ENCODE measurements at regions not wholly inside any gene's neighbourhood (a gene's known extent, or its start where the extent isn't known, plus 50 kb on each side); places are given as distances from the start of the nearest gene placed in this dataset.

GRCh38 chr10:56991591-56992069 lies 630.6 kb upstream of the ZWINT start:
- Mint-ChIP-seq H3K36me3 (no peaks in the 10 kb centered on the region), H3K27me3 (no peaks in the 10 kb centered on the region), H3K9me3 (peaks cover 6% of the 10 kb centered on the region), H3K27ac (no peak overlapping the region), H3K4me1 (ENCODE audit: low read depth in 2 of 2) (no peaks in the 10 kb centered on the region), H3K4me3 (no peak overlapping the region)
- ATAC-seq (no peak), DNase-seq (ENCODE audit: low spot score) (no peak)

GRCh38 chr10:56975513-56975912 lies 614.5 kb upstream of the ZWINT start:
- H3K9me3 Mint-ChIP-seq = peaks cover 11% of the 10 kb centered on the region
- no peaks in the 10 kb centered on the region for H3K4me1 Mint-ChIP-seq (ENCODE audit: low read depth in 2 of 2)
- H3K36me3 Mint-ChIP-seq = peaks cover 8% of the 10 kb centered on the region
- H3K27ac Mint-ChIP-seq = no peak overlapping the region
- ATAC-seq (no peak), DNase-seq (ENCODE audit: low spot score) (no peak)
- no peaks in the 10 kb centered on the region for H3K27me3 Mint-ChIP-seq
- no peak overlapping the region for H3K4me3 Mint-ChIP-seq

DNA sequence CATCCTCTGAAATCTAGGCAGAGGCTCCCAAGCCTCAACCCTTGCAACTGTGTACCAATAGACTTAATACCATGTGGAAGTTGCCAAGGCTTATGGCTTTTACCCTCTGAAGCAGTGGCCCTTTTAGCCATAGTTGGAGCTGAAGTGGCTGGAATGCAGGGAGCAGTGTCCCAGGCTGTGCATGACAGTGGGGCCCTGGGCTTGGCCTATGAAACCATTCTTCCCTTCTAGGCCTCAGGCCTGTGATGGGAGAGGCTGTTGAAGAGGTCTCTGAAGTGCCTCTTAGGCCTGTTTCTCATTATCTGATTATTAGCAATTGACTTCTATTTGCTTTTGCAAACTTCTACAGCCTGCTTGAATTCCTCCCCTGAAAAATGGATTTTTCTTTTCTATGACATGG lies 612.7 kb upstream of the ZWINT start:
- H3K36me3 Mint-ChIP-seq = peaks cover 8% of the 10 kb centered on the region
- H3K4me3 Mint-ChIP-seq = no peak overlapping the region
- peaks cover 13% of the 10 kb centered on the region for H3K9me3 Mint-ChIP-seq
- ATAC-seq (no peak), DNase-seq (ENCODE audit: low spot score) (no peak)
- H3K4me1 Mint-ChIP-seq (ENCODE audit: low read depth in 2 of 2) = no peaks in the 10 kb centered on the region
- H3K27me3 Mint-ChIP-seq = no peaks in the 10 kb centered on the region
- H3K27ac Mint-ChIP-seq = no peak overlapping the region

DNA sequence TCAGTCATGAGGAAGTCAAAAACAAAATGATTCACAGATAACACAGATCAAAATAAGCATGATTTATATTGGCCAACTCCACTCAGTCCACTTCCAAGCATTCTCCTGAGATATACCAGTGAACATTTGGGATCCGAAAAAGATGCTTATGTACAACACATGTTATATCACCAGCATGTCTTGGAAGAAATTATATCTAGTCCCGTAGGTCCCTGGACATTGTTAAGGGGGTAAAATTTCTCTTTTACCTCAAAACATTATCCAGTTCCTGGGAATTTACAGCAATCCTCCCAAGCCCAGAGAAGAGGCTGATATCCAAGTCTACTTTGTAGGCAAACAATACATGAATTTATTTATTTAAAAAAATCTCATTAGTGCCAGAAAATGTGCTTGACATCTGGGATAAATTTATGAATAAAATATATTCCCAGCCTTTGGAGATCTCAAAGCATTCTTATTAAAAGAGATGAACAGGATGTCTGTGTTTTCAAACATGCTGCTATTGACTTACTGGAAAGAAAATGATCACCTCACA lies 582.2 kb upstream of the ZWINT start:
- Mint-ChIP-seq H3K27ac (no peak overlapping the region), H3K4me3 (no peak overlapping the region), H3K9me3 (peaks cover 16% of the 10 kb centered on the region), H3K36me3 (peaks cover 6% of the 10 kb centered on the region), H3K27me3 (no peaks in the 10 kb centered on the region), H3K4me1 (ENCODE audit: low read depth in 2 of 2) (no peaks in the 10 kb centered on the region)
- DNase-seq (ENCODE audit: low spot score) (no peak), ATAC-seq (no peak)

GRCh38 chr10:56934515-56934914 lies 573.5 kb upstream of the ZWINT start:
- DNase-seq (ENCODE audit: low spot score) (no peak), ATAC-seq (no peak)
- H3K4me1 Mint-ChIP-seq (ENCODE audit: low read depth in 2 of 2) = no peaks in the 10 kb centered on the region
- peaks cover 21% of the 10 kb centered on the region for H3K9me3 Mint-ChIP-seq
- H3K36me3 Mint-ChIP-seq = peaks cover 16% of the 10 kb centered on the region
- H3K4me3 Mint-ChIP-seq = no peak overlapping the region
- no peaks in the 10 kb centered on the region for H3K27me3 Mint-ChIP-seq
- no peak overlapping the region for H3K27ac Mint-ChIP-seq

DNA sequence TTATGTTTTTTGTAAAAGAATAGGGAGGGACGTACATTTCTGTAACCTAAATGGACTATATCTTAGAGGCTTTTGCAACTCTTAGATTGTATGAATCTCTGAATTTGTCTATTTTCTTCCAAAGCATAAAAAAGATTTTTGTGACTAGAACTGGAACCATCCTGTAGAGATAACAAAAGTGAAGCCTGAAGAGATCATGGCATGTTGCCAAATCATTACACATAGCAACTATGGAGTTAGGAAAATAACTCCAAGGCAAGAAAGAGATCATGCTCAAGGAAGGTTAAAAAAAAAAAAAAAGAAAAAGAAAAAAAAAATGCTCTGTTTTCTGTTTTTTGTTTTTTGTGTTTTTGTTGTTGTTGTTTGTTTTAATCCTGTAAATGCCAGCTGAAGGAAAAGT lies 567.7 kb upstream of the ZWINT start:
- ATAC-seq (no peak), DNase-seq (ENCODE audit: low spot score) (no peak)
- no peaks in the 10 kb centered on the region for H3K27me3 Mint-ChIP-seq
- H3K36me3 Mint-ChIP-seq = peaks cover 29% of the 10 kb centered on the region
- peaks cover 28% of the 10 kb centered on the region for H3K9me3 Mint-ChIP-seq
- H3K4me3 Mint-ChIP-seq = no peak overlapping the region
- no peak overlapping the region for H3K27ac Mint-ChIP-seq
- no peaks in the 10 kb centered on the region for H3K4me1 Mint-ChIP-seq (ENCODE audit: low read depth in 2 of 2)

DNA sequence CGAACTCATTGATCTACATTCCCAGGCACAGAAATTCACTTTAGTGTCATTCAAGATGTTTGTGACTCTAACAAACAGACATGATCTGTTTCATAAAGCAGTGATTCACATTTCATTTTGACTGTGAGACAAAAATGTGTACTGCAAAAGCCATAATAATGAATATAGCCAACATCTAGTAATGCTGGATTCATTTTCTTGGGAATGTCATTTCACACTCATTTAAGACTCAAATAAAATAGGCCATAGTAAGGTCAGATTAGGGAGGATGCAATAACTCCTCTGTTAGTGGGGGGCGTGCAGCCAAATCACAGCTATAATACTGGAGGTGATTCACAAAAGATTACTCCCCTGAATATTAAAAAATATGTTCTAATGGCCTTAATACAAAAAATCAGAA lies 566.6 kb upstream of the ZWINT start:
- no peak for DNase-seq (ENCODE audit: low spot score)
- Mint-ChIP-seq H3K27me3 (no peaks in the 10 kb centered on the region), H3K4me3 (no peak overlapping the region), H3K36me3 (peaks cover 31% of the 10 kb centered on the region), H3K27ac (no peak overlapping the region), H3K4me1 (ENCODE audit: low read depth in 2 of 2) (no peaks in the 10 kb centered on the region), H3K9me3 (peaks cover 28% of the 10 kb centered on the region)
- ATAC-seq = no peak

DNA sequence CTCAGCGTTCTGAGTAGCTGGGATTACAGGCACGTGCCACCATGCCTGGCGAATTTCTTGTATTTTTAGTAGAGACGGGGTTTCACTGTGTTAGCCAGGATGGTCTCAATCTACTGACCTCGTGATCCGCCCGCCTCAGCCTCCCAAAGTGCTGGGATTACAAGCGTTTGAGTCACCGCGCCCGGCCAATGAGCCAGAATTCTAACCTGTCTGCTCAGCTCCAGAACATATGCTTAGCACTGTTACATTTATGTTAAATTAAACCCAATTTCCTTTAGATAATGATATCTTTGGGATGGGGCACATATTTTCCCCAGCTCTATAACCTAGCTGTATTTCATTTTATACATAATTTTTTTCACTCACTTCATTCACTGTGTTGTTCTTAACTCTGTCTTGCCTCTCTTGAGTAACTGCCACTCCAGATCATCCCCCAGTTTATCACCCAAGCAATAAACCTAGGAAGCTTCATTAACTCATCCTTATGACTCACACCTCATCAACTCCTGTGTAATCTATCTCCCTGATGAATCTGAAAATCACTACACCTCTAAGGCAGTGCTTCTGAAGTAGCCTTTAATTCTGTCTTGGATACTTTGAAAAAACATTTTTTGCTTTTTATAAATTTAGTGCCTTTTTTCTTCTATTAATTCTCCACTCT lies 559.7 kb upstream of the ZWINT start:
- no peak overlapping the region for H3K27ac Mint-ChIP-seq
- no peaks in the 10 kb centered on the region for H3K27me3 Mint-ChIP-seq
- peaks cover 21% of the 10 kb centered on the region for H3K9me3 Mint-ChIP-seq
- DNase-seq (ENCODE audit: low spot score) (no peak), ATAC-seq (no peak)
- H3K36me3 Mint-ChIP-seq = peaks cover 25% of the 10 kb centered on the region
- H3K4me3 Mint-ChIP-seq = no peak overlapping the region
- no peaks in the 10 kb centered on the region for H3K4me1 Mint-ChIP-seq (ENCODE audit: low read depth in 2 of 2)

GRCh38 chr10:56912043-56912442 lies 551.0 kb upstream of the ZWINT start:
- no peak overlapping the region for H3K4me3 Mint-ChIP-seq
- no peaks in the 10 kb centered on the region for H3K36me3 Mint-ChIP-seq
- no peak for DNase-seq (ENCODE audit: low spot score)
- no peak for ATAC-seq
- no peaks in the 10 kb centered on the region for H3K27me3 Mint-ChIP-seq
- no peak overlapping the region for H3K27ac Mint-ChIP-seq
- peaks cover 9% of the 10 kb centered on the region for H3K9me3 Mint-ChIP-seq
- H3K4me1 Mint-ChIP-seq (ENCODE audit: low read depth in 2 of 2) = no peaks in the 10 kb centered on the region

DNA sequence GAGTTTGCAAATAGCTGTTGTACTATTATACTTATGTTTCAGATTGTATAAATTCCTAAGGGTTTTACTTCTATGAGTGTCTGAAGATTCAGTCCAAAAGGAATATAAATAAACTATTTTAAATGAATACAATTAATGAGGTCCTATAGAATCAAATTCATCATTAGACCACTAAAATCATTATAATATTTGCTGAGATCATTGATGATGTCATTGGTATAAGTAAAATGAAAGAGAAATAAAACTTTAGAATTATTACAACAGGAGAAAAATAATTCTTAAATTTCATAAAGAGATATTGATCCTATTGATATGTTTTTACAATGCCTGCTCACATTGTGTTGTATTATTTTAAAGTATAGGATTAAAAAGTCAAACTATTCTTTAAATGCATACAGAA lies 544.0 kb upstream of the ZWINT start:
- no peak overlapping the region for H3K4me3 Mint-ChIP-seq
- no peak for ATAC-seq
- H3K36me3 Mint-ChIP-seq = peaks cover 4% of the 10 kb centered on the region
- no peak for DNase-seq (ENCODE audit: low spot score)
- H3K9me3 Mint-ChIP-seq = peaks cover 10% of the 10 kb centered on the region
- no peak overlapping the region for H3K27ac Mint-ChIP-seq
- H3K4me1 Mint-ChIP-seq (ENCODE audit: low read depth in 2 of 2) = no peaks in the 10 kb centered on the region
- no peaks in the 10 kb centered on the region for H3K27me3 Mint-ChIP-seq

- Mint-ChIP-seq H3K4me3 (no peak overlapping the region), H3K27ac (no peak overlapping the region), H3K9me3 (peaks cover 17% of the 10 kb centered on the region), H3K4me1 (ENCODE audit: low read depth in 2 of 2) (no peaks in the 10 kb centered on the region), H3K27me3 (no peaks in the 10 kb centered on the region), H3K36me3 (peaks cover 4% of the 10 kb centered on the region)
- no peak for DNase-seq (ENCODE audit: low spot score)
- ATAC-seq = no peak
These were observed 541.5 kb upstream of the ZWINT start for GRCh38 chr10:56902554-56902953.

DNA sequence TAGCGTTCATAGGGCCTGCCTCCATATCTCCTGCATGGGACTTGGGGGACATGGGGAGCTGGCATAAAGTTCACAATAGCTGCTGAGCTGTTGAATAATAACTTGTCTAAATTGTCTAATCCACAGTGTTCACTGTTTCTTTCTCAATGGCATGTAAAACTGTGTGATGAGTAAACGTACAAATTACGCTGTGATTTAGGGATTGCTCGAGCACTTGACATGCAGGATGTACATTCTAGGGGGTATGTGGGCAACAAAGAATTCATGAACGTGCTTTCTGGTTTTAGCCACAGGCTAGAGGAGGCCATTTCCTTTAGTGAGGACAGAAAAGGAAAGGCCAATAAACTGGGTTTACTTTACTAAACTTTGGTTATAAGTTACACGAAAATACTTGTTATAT lies 534.2 kb upstream of the ZWINT start:
- ATAC-seq (no peak), DNase-seq (ENCODE audit: low spot score) (no peak)
- peaks cover 9% of the 10 kb centered on the region for H3K36me3 Mint-ChIP-seq
- H3K4me1 Mint-ChIP-seq (ENCODE audit: low read depth in 2 of 2) = no peaks in the 10 kb centered on the region
- no peak overlapping the region for H3K27ac Mint-ChIP-seq
- peaks cover 16% of the 10 kb centered on the region for H3K9me3 Mint-ChIP-seq
- H3K4me3 Mint-ChIP-seq = no peak overlapping the region
- no peaks in the 10 kb centered on the region for H3K27me3 Mint-ChIP-seq

GRCh38 chr10:56881218-56881617 lies 520.2 kb upstream of the ZWINT start:
- no peak overlapping the region for H3K27ac Mint-ChIP-seq
- DNase-seq (ENCODE audit: low spot score) = no peak
- peaks cover 7% of the 10 kb centered on the region for H3K36me3 Mint-ChIP-seq
- H3K4me3 Mint-ChIP-seq = no peak overlapping the region
- peaks cover 8% of the 10 kb centered on the region for H3K9me3 Mint-ChIP-seq
- ATAC-seq = no peak
- no peaks in the 10 kb centered on the region for H3K4me1 Mint-ChIP-seq (ENCODE audit: low read depth in 2 of 2)
- no peaks in the 10 kb centered on the region for H3K27me3 Mint-ChIP-seq

DNA sequence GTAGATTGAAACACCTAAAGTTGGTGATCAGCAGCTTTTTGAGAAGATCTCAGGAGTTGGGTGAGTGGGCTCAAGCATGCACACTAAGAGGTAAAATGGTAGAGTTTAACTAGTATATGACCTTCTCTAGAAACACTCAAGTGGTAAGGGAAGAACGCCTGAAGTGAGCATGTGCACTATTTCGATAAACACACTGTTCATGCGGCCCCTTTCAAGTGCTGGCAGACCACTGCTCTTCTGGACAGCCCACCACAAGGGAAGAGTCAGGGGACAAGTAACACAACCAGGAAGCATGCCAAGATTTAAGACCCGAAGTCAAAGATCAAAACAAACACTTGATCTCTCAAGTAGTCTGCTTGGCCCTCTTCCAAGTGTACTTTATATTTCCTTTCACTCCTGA lies 519.5 kb upstream of the ZWINT start:
- H3K4me3 Mint-ChIP-seq = no peak overlapping the region
- H3K4me1 Mint-ChIP-seq (ENCODE audit: low read depth in 2 of 2) = no peaks in the 10 kb centered on the region
- H3K36me3 Mint-ChIP-seq = peaks cover 7% of the 10 kb centered on the region
- ATAC-seq = no peak
- no peak overlapping the region for H3K27ac Mint-ChIP-seq
- no peak for DNase-seq (ENCODE audit: low spot score)
- H3K27me3 Mint-ChIP-seq = no peaks in the 10 kb centered on the region
- H3K9me3 Mint-ChIP-seq = peaks cover 10% of the 10 kb centered on the region

DNA sequence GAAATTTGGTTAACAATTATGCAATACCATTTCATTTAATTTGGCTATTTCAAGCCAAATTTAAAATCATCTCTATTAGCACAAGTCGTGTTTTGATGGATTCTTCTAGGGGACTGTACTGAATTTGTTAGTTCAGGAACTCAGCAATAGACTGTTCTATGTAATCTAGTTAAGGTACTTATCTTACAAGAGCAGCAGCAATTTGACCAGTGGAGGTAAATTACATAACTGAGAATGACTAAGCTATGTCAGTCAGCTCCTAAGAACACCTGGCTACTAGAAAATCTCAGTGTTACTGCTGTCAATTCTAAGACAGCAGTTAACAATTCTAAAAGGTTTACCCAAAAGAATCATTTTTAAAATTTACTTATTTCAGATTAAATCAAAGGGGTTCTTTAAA lies 513.9 kb upstream of the ZWINT start:
- H3K9me3 Mint-ChIP-seq = peaks cover 27% of the 10 kb centered on the region
- H3K27me3 Mint-ChIP-seq = no peaks in the 10 kb centered on the region
- H3K4me3 Mint-ChIP-seq = no peak overlapping the region

More for the DNA sequence above, 513.9 kb upstream of the ZWINT start:
- Mint-ChIP-seq H3K4me1 (ENCODE audit: low read depth in 2 of 2) (no peaks in the 10 kb centered on the region), H3K36me3 (peaks cover 5% of the 10 kb centered on the region), H3K27ac (no peak overlapping the region)
- DNase-seq (ENCODE audit: low spot score) (no peak), ATAC-seq (no peak)
